Fibroblast of lung (primary cell): ENCODE measurements at regions not wholly inside any gene's neighbourhood (a gene's known extent, or its start where the extent isn't known, plus 50 kb on each side); places are given as distances from the start of the nearest gene placed in this dataset.
"Not testable (repeated sequence)": the region's sequence is repeated elsewhere in the genome, so short reads cannot be mapped to it uniquely, and the experiment has no call there.

ENCODE experiments used
- CTCF ChIP-seq, 2 donors: IDR thresholded peaks in 1 of 2; conservative IDR thresholded peaks in 1 of 2; 1 replicate in 1 of 2; 2 replicates in 1 of 2; pipeline ENCODE4 v1.5.1; 2011 to 2012; ENCODE audit warnings: low read length in 2 of 2, control low read depth in 1 of 2, inconsistent platforms in 1 of 2, low read depth in 1 of 2, mild to moderate bottlenecking in 1 of 2
- EZH2 ChIP-seq: IDR thresholded peaks from 2 replicates; pipeline ENCODE4 v1.5.1; 2012; ENCODE audit warnings: low read length, control low read depth, mild to moderate bottlenecking; ENCODE audit errors: missing control alignments

- not testable (repeated sequence) for TF ChIP-seq CTCF (conservative IDR thresholded peaks at IDR 0.05 in 1 of 2, IDR thresholded peaks at IDR 0.05 in 1 of 2; ENCODE audit: low read depth in 1 of 2, low read length in 2 of 2); EZH2
These were observed 638.2 kb upstream of the KLHL1 start for GRCh38 chr13:70746469-70746868.
